WTC11 (cell line): ENCODE measurements at regions not wholly inside any gene's neighbourhood (a gene's known extent, or its start where the extent isn't known, plus 50 kb on each side); places are given as distances from the start of the nearest gene placed in this dataset.

ENCODE experiments used
- ATAC-seq: fragments of 200-7000 bp; cut with Tn5 transposase; 2 replicates; pipeline ENCODE4 v1.10.0; 2021; ENCODE audit warnings: mild to moderate bottlenecking, moderate library complexity
- CTCF ChIA-PET: fragments of 300-600 bp; sonication (Branson Sonifier 250); formaldehyde crosslinking; loops from one replicate; lab custom pipeline; 2021; ENCODE audit warnings: antibody characterized with exemption; lab: Charles Lee
- POLR2A ChIA-PET: fragments of 350-600 bp; sonication (Branson Sonifier 250); formaldehyde crosslinking; loops from one replicate; lab custom pipeline; 2021; ENCODE audit warnings: antibody characterized with exemption; lab: Charles Lee
- DNase-seq: peaks from one replicate; pipeline ENCODE4 v3.0.0; 2021; ENCODE audit warnings: low spot score
- H3K27ac Mint-ChIP-seq: 2 replicates; pipeline ENCODE4 v1.8.0; 2021; ENCODE audit warnings: mixed read lengths
- H3K27me3 Mint-ChIP-seq: 2 replicates; pipeline ENCODE4 v1.8.0; 2021; ENCODE audit warnings: low read depth, mild to moderate bottlenecking, moderate library complexity, mixed read lengths
- H3K36me3 Mint-ChIP-seq: 2 replicates; pipeline ENCODE4 v1.8.0; 2021; ENCODE audit warnings: mixed read lengths
- H3K4me1 Mint-ChIP-seq: 2 replicates; pipeline ENCODE4 v1.8.0; 2022; ENCODE audit warnings: mixed read lengths
- H3K4me3 Mint-ChIP-seq: 2 replicates; pipeline ENCODE4 v1.8.0; 2021; ENCODE audit warnings: mild to moderate bottlenecking, moderate library complexity, mixed read lengths
- H3K9me3 Mint-ChIP-seq: 2 replicates; pipeline ENCODE4 v1.8.0; 2021; ENCODE audit warnings: mixed read lengths
- ATF1 ChIP-seq: sonication (generic); formaldehyde crosslinking; IDR thresholded peaks from 2 replicates; pipeline ENCODE4 v1.8.1; 2023; ENCODE audit warnings: mild to moderate bottlenecking, moderate library complexity, missing genetic modification reagents
- CREB1 ChIP-seq: sonication (generic); formaldehyde crosslinking; IDR thresholded peaks from 2 replicates; pipeline ENCODE4 v1.8.0; 2023; ENCODE audit warnings: mild to moderate bottlenecking, missing genetic modification reagents
- CREM ChIP-seq: sonication (generic); formaldehyde crosslinking; IDR thresholded peaks from 2 replicates; pipeline ENCODE4 v1.8.1; 2022; ENCODE audit warnings: mild to moderate bottlenecking, missing genetic modification reagents, moderate library complexity
- ELF4 ChIP-seq: sonication (generic); formaldehyde crosslinking; IDR thresholded peaks from 2 replicates; pipeline ENCODE4 v1.8.1; 2022; ENCODE audit warnings: low read depth, mild to moderate bottlenecking, moderate library complexity, missing genetic modification reagents
- EMX1 ChIP-seq: fragments of 250-450 bp; sonication (Bioruptor Pico); IDR thresholded peaks from 2 replicates; pipeline ENCODE4 v1.8.0; 2021; ENCODE audit warnings: mild to moderate bottlenecking
- IRF2 ChIP-seq: sonication (generic); formaldehyde crosslinking; IDR thresholded peaks from 2 replicates; pipeline ENCODE4 v1.8.0; 2022; ENCODE audit warnings: low read depth, missing genetic modification reagents, borderline replicate concordance
- NFYB ChIP-seq: sonication (generic); formaldehyde crosslinking; conservative IDR thresholded peaks from 2 replicates; pipeline ENCODE4 v1.8.0; 2022; ENCODE audit warnings: low read depth, missing genetic modification reagents
- NR1H2 ChIP-seq: sonication (generic); formaldehyde crosslinking; IDR thresholded peaks from 2 replicates; pipeline ENCODE4 v1.9.0; 2021; ENCODE audit warnings: mild to moderate bottlenecking, moderate library complexity, missing genetic modification reagents
- SMAD3 ChIP-seq: sonication (generic); formaldehyde crosslinking; IDR thresholded peaks from 2 replicates; pipeline ENCODE4 v1.8.0; 2022; ENCODE audit warnings: missing genetic modification reagents, mild to moderate bottlenecking, borderline replicate concordance
- SMAD4 ChIP-seq: sonication (generic); formaldehyde crosslinking; IDR thresholded peaks from 2 replicates; pipeline ENCODE4 v1.8.0; 2022; ENCODE audit warnings: mild to moderate bottlenecking, missing genetic modification reagents
- TEAD1 ChIP-seq: sonication (generic); formaldehyde crosslinking; IDR thresholded peaks from 2 replicates; pipeline ENCODE4 v1.8.0; 2022; ENCODE audit warnings: mild to moderate bottlenecking, missing genetic modification reagents
- TEAD4 ChIP-seq: sonication (generic); formaldehyde crosslinking; IDR thresholded peaks from 2 replicates; pipeline ENCODE4 v1.8.0; 2022; ENCODE audit warnings: mild to moderate bottlenecking, missing genetic modification reagents
- ZBTB21 ChIP-seq: sonication (generic); formaldehyde crosslinking; IDR thresholded peaks from 2 replicates; pipeline ENCODE4 v1.8.1; 2023; ENCODE audit warnings: mild to moderate bottlenecking, missing genetic modification reagents, borderline replicate concordance
- ZNF416 ChIP-seq: fragments of 250-450 bp; sonication (Bioruptor Pico); IDR thresholded peaks from 2 replicates; pipeline ENCODE4 v1.9.0; 2021; ENCODE audit warnings: mild to moderate bottlenecking, inconsistent platforms
- TF ChIP-seq, protein P1 (sequence below): sonication (generic); formaldehyde crosslinking; IDR thresholded peaks from 2 replicates; pipeline ENCODE4 v1.8.1; 2022; ENCODE audit warnings: missing genetic modification reagents, borderline replicate concordance
- TF ChIP-seq, protein P2 (sequence below): fragments of 250-450 bp; sonication (Bioruptor Pico); IDR thresholded peaks from 2 replicates; pipeline ENCODE4 v1.8.0; 2021; ENCODE audit warnings: mild to moderate bottlenecking
- TF ChIP-seq, protein P3 (sequence below): sonication (generic); formaldehyde crosslinking; IDR thresholded peaks from 2 replicates; pipeline ENCODE4 v1.8.0; 2022; ENCODE audit warnings: mild to moderate bottlenecking, missing genetic modification reagents
- TF ChIP-seq, protein P4 (sequence below): sonication (generic); formaldehyde crosslinking; IDR thresholded peaks from 2 replicates; pipeline ENCODE4 v1.8.1; 2022; ENCODE audit warnings: mild to moderate bottlenecking, moderate library complexity, missing genetic modification reagents
- TF ChIP-seq, protein P5 (sequence below): sonication (generic); formaldehyde crosslinking; IDR thresholded peaks from 2 replicates; pipeline ENCODE4 v1.8.1; 2023; ENCODE audit warnings: mild to moderate bottlenecking, missing genetic modification reagents, moderate library complexity
- TF ChIP-seq, protein P6 (sequence below): sonication (generic); formaldehyde crosslinking; IDR thresholded peaks from 2 replicates; pipeline ENCODE4 v1.8.1; 2023; ENCODE audit warnings: mild to moderate bottlenecking, missing genetic modification reagents
- TF ChIP-seq, protein P7 (sequence below): sonication (generic); formaldehyde crosslinking; IDR thresholded peaks from 2 replicates; pipeline ENCODE4 v1.8.0; 2023; ENCODE audit warnings: missing genetic modification reagents
- TF ChIP-seq, protein P8 (sequence below): sonication (generic); formaldehyde crosslinking; IDR thresholded peaks from 2 replicates; pipeline ENCODE4 v1.8.1; 2023; ENCODE audit warnings: mild to moderate bottlenecking, missing genetic modification reagents, borderline replicate concordance

DNA sequence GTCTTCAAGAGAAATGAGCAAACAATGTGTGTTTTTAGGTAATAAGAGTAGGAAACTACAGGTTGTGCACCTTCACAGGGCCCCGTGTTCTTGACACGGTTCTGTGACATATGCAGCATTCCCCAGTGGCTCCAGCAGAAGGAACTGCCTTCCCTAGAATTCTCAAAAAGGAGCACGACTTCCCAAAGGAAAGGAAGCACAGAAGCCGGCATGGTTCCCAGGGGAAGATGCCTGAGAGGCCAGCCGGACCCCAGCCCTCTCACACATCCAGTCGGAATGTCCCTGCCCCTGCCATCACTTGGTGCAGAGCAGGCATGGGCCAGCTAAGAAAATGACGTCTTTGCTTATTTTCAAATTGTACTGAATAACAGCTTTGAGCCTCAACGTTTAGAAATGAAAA, 187.3 kb upstream of the NSMCE3 start:
- no peaks in the 10 kb centered on the region for H3K27me3 Mint-ChIP-seq
- peaks cover 10% of the 10 kb centered on the region; the same call in 1 of the 2 replicates for H3K9me3 Mint-ChIP-seq

DNA sequence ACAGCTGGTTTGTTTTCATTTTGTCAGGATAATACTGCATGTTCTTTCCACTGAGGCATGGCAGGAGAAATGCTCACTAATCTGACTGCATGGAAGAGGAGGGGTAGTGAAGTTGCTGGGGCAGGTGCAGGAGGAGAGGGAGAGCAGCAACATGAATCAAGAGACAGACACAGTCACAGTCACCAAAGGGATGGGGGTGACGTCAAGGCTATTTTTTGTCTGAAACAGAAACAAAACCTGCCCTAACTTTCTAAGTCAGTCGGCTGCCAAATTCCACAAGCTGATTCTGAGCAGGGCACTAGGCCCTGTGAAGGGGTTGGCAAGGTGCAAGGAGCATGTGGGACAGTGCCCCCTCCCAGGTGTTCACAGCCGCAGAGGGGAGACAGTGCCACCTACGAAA, 186.6 kb upstream of the NSMCE3 start:
- POLR2A ChIA-PET = no interaction called here
- CTCF ChIA-PET = interaction anchor here (0.6 kb wide), 1 partner anchor 77 kb away, joined by 4 read pairs; no protein-coding TSS in a partner anchor
- Mint-ChIP-seq H3K4me1 (peaks cover 30% of the 10 kb centered on the region), H3K4me3 (no peak overlapping the region), H3K27ac (no peak overlapping the region), H3K27me3 (no peaks in the 10 kb centered on the region), H3K9me3 (peaks cover 10% of the 10 kb centered on the region; the same call in 1 of the 2 replicates), H3K36me3 (peaks cover 3% of the 10 kb centered on the region; the same call in 1 of the 2 replicates)
- ATAC-seq (no peak), DNase-seq (no peak)
- TF ChIP-seq, protein P1, sequence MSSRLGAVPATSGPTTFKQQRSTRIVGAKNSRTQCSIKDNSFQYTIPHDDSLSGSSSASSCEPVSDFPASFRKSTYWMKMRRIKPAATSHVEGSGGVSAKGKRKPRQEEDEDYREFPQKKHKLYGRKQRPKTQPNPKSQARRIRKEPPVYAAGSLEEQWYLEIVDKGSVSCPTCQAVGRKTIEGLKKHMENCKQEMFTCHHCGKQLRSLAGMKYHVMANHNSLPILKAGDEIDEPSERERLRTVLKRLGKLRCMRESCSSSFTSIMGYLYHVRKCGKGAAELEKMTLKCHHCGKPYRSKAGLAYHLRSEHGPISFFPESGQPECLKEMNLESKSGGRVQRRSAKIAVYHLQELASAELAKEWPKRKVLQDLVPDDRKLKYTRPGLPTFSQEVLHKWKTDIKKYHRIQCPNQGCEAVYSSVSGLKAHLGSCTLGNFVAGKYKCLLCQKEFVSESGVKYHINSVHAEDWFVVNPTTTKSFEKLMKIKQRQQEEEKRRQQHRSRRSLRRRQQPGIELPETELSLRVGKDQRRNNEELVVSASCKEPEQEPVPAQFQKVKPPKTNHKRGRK (CRISPR knock-in tag) = no peak
- TF ChIP-seq, protein P2, sequence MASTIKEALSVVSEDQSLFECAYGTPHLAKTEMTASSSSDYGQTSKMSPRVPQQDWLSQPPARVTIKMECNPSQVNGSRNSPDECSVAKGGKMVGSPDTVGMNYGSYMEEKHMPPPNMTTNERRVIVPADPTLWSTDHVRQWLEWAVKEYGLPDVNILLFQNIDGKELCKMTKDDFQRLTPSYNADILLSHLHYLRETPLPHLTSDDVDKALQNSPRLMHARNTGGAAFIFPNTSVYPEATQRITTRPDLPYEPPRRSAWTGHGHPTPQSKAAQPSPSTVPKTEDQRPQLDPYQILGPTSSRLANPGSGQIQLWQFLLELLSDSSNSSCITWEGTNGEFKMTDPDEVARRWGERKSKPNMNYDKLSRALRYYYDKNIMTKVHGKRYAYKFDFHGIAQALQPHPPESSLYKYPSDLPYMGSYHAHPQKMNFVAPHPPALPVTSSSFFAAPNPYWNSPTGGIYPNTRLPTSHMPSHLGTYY = no peak
- no peak for TF ChIP-seq CREM (CRISPR knock-in tag)
- TF ChIP-seq, protein P3, sequence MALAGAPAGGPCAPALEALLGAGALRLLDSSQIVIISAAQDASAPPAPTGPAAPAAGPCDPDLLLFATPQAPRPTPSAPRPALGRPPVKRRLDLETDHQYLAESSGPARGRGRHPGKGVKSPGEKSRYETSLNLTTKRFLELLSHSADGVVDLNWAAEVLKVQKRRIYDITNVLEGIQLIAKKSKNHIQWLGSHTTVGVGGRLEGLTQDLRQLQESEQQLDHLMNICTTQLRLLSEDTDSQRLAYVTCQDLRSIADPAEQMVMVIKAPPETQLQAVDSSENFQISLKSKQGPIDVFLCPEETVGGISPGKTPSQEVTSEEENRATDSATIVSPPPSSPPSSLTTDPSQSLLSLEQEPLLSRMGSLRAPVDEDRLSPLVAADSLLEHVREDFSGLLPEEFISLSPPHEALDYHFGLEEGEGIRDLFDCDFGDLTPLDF (CRISPR knock-in tag) = no peak
- no peak for TF ChIP-seq ATF1 (CRISPR knock-in tag)
- TF ChIP-seq, protein P4, sequence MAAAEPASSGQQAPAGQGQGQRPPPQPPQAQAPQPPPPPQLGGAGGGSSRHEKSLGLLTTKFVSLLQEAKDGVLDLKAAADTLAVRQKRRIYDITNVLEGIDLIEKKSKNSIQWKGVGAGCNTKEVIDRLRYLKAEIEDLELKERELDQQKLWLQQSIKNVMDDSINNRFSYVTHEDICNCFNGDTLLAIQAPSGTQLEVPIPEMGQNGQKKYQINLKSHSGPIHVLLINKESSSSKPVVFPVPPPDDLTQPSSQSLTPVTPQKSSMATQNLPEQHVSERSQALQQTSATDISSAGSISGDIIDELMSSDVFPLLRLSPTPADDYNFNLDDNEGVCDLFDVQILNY (CRISPR knock-in tag) = no peak
- TF ChIP-seq NFYB (CRISPR knock-in tag) = no peak

More for the DNA sequence above, 187.3 kb upstream of the NSMCE3 start:
- H3K36me3 Mint-ChIP-seq = peaks cover 3% of the 10 kb centered on the region; the same call in 1 of the 2 replicates
- H3K27ac Mint-ChIP-seq = no peak overlapping the region
- CTCF ChIA-PET = interaction anchor here (1.2 kb wide), 1 partner anchor 317 kb away, joined by 3 read pairs; no protein-coding TSS in a partner anchor
- POLR2A ChIA-PET = no interaction called here
- peaks cover 23% of the 10 kb centered on the region for H3K4me1 Mint-ChIP-seq
- DNase-seq (no peak), ATAC-seq (no peak)
- H3K4me3 Mint-ChIP-seq = no peak overlapping the region
- no peak for TF ChIP-seq NR1H2 (CRISPR knock-in tag)
- no peak for TF ChIP-seq TEAD1 (CRISPR knock-in tag)
- TF ChIP-seq ZBTB21 (CRISPR knock-in tag) = no peak
- TF ChIP-seq IRF2 (CRISPR knock-in tag) = no peak
- TF ChIP-seq, protein P5, sequence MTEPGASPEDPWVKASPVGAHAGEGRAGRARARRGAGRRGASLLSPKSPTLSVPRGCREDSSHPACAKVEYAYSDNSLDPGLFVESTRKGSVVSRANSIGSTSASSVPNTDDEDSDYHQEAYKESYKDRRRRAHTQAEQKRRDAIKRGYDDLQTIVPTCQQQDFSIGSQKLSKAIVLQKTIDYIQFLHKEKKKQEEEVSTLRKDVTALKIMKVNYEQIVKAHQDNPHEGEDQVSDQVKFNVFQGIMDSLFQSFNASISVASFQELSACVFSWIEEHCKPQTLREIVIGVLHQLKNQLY (CRISPR knock-in tag) = no peak
- TF ChIP-seq SMAD3 (CRISPR knock-in tag) = no peak
- TF ChIP-seq ELF4 (CRISPR knock-in tag) = no peak
- no peak for TF ChIP-seq SMAD4 (CRISPR knock-in tag)
- no peak for TF ChIP-seq CREB1 (CRISPR knock-in tag)
- TF ChIP-seq, protein P6, sequence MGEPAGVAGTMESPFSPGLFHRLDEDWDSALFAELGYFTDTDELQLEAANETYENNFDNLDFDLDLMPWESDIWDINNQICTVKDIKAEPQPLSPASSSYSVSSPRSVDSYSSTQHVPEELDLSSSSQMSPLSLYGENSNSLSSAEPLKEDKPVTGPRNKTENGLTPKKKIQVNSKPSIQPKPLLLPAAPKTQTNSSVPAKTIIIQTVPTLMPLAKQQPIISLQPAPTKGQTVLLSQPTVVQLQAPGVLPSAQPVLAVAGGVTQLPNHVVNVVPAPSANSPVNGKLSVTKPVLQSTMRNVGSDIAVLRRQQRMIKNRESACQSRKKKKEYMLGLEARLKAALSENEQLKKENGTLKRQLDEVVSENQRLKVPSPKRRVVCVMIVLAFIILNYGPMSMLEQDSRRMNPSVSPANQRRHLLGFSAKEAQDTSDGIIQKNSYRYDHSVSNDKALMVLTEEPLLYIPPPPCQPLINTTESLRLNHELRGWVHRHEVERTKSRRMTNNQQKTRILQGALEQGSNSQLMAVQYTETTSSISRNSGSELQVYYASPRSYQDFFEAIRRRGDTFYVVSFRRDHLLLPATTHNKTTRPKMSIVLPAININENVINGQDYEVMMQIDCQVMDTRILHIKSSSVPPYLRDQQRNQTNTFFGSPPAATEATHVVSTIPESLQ (CRISPR knock-in tag) = no peak
- no peak for TF ChIP-seq ZNF416
- TF ChIP-seq, protein P7, sequence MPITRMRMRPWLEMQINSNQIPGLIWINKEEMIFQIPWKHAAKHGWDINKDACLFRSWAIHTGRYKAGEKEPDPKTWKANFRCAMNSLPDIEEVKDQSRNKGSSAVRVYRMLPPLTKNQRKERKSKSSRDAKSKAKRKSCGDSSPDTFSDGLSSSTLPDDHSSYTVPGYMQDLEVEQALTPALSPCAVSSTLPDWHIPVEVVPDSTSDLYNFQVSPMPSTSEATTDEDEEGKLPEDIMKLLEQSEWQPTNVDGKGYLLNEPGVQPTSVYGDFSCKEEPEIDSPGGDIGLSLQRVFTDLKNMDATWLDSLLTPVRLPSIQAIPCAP = no peak
- TF ChIP-seq CREM (CRISPR knock-in tag) = no peak
- no peak for TF ChIP-seq EMX1 (CRISPR knock-in tag)
- TF ChIP-seq, protein P8, sequence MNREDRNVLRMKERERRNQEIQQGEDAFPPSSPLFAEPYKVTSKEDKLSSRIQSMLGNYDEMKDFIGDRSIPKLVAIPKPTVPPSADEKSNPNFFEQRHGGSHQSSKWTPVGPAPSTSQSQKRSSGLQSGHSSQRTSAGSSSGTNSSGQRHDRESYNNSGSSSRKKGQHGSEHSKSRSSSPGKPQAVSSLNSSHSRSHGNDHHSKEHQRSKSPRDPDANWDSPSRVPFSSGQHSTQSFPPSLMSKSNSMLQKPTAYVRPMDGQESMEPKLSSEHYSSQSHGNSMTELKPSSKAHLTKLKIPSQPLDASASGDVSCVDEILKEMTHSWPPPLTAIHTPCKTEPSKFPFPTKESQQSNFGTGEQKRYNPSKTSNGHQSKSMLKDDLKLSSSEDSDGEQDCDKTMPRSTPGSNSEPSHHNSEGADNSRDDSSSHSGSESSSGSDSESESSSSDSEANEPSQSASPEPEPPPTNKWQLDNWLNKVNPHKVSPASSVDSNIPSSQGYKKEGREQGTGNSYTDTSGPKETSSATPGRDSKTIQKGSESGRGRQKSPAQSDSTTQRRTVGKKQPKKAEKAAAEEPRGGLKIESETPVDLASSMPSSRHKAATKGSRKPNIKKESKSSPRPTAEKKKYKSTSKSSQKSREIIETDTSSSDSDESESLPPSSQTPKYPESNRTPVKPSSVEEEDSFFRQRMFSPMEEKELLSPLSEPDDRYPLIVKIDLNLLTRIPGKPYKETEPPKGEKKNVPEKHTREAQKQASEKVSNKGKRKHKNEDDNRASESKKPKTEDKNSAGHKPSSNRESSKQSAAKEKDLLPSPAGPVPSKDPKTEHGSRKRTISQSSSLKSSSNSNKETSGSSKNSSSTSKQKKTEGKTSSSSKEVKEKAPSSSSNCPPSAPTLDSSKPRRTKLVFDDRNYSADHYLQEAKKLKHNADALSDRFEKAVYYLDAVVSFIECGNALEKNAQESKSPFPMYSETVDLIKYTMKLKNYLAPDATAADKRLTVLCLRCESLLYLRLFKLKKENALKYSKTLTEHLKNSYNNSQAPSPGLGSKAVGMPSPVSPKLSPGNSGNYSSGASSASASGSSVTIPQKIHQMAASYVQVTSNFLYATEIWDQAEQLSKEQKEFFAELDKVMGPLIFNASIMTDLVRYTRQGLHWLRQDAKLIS = no peak
- no peak for TF ChIP-seq TEAD4 (CRISPR knock-in tag)
- TF ChIP-seq, protein P2 = no peak
- TF ChIP-seq, all 79 proteins: peak for 0
